A673 (cell line): ENCODE measurements at regions not wholly inside any gene's neighbourhood (a gene's known extent, or its start where the extent isn't known, plus 50 kb on each side); places are given as distances from the start of the nearest gene placed in this dataset.

Experiments
- BruUV-seq: library from RNA; stranded (reverse); fragments of 400-500 nt; replicated peaks from 2 replicates; lab custom pipeline; 2021; lab: Mats Ljungman, UMichigan
- CTCF ChIA-PET: fragments of 300-600 bp; sonication (Branson Sonifier 250); formaldehyde crosslinking; loops from one replicate; lab custom pipeline; 2022; ENCODE audit warnings: antibody characterized with exemption; lab: Charles Lee
- POLR2A ChIA-PET: fragments of 300-600 bp; sonication (Branson Sonifier 250); formaldehyde crosslinking; loops from one replicate; lab custom pipeline; 2022; ENCODE audit warnings: antibody characterized with exemption; ENCODE audit not compliant: low non-redundant PET; lab: Charles Lee
- DNase-seq: peaks from one replicate; pipeline ENCODE4 v3.0.0-alpha.2; 2015; ENCODE audit warnings: low spot score
- H3K27ac ChIP-seq: fragments of 200-600 bp; sonication (generic); 2 replicates; pipeline ENCODE4 v1.5.1; 2016; ENCODE audit warnings: mixed run types, low read depth, mild to moderate bottlenecking, mixed read lengths, antibody characterized with exemption, low read length; ENCODE audit not compliant: poor library complexity, severe bottlenecking
- H3K27me3 ChIP-seq: fragments of 200-600 bp; sonication (generic); replicated peaks from 2 replicates; pipeline ENCODE4 v1.6.1; 2017; ENCODE audit warnings: mixed run types, low read depth, mild to moderate bottlenecking, mixed read lengths, antibody characterized with exemption, low read length; ENCODE audit not compliant: insufficient read depth, poor library complexity
- H3K36me3 ChIP-seq: fragments of 200-600 bp; sonication (generic); 2 replicates; pipeline ENCODE4 v1.6.1; 2016; ENCODE audit warnings: mixed run types, mild to moderate bottlenecking, mixed read lengths, antibody characterized with exemption, low read length; ENCODE audit not compliant: insufficient read depth, poor library complexity, severe bottlenecking
- H3K4me1 ChIP-seq: fragments of 200-600 bp; sonication (generic); 2 replicates; pipeline ENCODE4 v1.6.1; 2017; ENCODE audit warnings: mixed run types, mild to moderate bottlenecking, mixed read lengths, antibody characterized with exemption, low read length; ENCODE audit not compliant: insufficient read depth, poor library complexity, severe bottlenecking
- H3K4me3 ChIP-seq: fragments of 200-600 bp; sonication (generic); 2 replicates; pipeline ENCODE4 v1.5.1; 2016; ENCODE audit warnings: low read depth, mixed run types, mild to moderate bottlenecking, mixed read lengths, low read length; ENCODE audit not compliant: poor library complexity, severe bottlenecking
- H3K9me3 ChIP-seq: fragments of 200-600 bp; sonication (generic); 2 replicates; pipeline ENCODE4 v1.6.1; 2016; ENCODE audit warnings: mixed run types, low read depth, mild to moderate bottlenecking, mixed read lengths, antibody characterized with exemption, low read length; ENCODE audit not compliant: poor library complexity, severe bottlenecking
- EZH2 ChIP-seq: fragments of 200-600 bp; sonication (generic); IDR thresholded peaks from 2 replicates; pipeline ENCODE4 v1.6.1; 2017; ENCODE audit warnings: borderline replicate concordance, low read depth, mild to moderate bottlenecking, mixed read lengths, antibody characterized with exemption, low read length; ENCODE audit not compliant: poor library complexity, severe bottlenecking
- intact Hi-C: fragments of 100-400 bp; cut with micrococcal nuclease; formaldehyde crosslinking; loops from one replicate; pipeline ENCODE4 v1.10.0; 2022; ENCODE audit not compliant: unreplicated experiment
- TF ChIP-seq, protein P1 (sequence below): fragments of 300-800, 200-600 bp; sonication (generic); conservative IDR thresholded peaks from 2 replicates; pipeline ENCODE4 v1.5.1; 2017; ENCODE audit warnings: low read depth, mild to moderate bottlenecking, antibody characterized with exemption, low read length, moderate library complexity, mixed read lengths

GRCh38 chr5:159504106-159504856 is 174.0 kb upstream of the IL12B start:
- H3K9me3 ChIP-seq, result no peaks in the 10 kb centered on the region
- no peaks in the 10 kb centered on the region for H3K4me1 ChIP-seq
- intact Hi-C loops, result no loop called here
- TF ChIP-seq, protein P1, sequence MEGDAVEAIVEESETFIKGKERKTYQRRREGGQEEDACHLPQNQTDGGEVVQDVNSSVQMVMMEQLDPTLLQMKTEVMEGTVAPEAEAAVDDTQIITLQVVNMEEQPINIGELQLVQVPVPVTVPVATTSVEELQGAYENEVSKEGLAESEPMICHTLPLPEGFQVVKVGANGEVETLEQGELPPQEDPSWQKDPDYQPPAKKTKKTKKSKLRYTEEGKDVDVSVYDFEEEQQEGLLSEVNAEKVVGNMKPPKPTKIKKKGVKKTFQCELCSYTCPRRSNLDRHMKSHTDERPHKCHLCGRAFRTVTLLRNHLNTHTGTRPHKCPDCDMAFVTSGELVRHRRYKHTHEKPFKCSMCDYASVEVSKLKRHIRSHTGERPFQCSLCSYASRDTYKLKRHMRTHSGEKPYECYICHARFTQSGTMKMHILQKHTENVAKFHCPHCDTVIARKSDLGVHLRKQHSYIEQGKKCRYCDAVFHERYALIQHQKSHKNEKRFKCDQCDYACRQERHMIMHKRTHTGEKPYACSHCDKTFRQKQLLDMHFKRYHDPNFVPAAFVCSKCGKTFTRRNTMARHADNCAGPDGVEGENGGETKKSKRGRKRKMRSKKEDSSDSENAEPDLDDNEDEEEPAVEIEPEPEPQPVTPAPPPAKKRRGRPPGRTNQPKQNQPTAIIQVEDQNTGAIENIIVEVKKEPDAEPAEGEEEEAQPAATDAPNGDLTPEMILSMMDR, result no peak
- TF ChIP-seq EZH2, result no peak
- H3K4me3 ChIP-seq, result no peak overlapping the region
- ChIA-PET POLR2A (no interaction called here), CTCF (no interaction called here)
- H3K27me3 ChIP-seq, result no peaks in the 10 kb centered on the region
- no peak for DNase-seq
- H3K36me3 ChIP-seq, result no peaks in the 10 kb centered on the region
- H3K27ac ChIP-seq, result no peak overlapping the region
- BruUV-seq, result no TSS peak

- no TSS peak for BruUV-seq
- no peak overlapping the region for H3K27ac ChIP-seq
- ChIA-PET POLR2A (no interaction called here), CTCF (no interaction called here)
- H3K36me3 ChIP-seq, result no peaks in the 10 kb centered on the region
- intact Hi-C loops, result no loop called here
- DNase-seq, result no peak
- no peaks in the 10 kb centered on the region for H3K27me3 ChIP-seq
- H3K4me1 ChIP-seq, result no peaks in the 10 kb centered on the region
- TF ChIP-seq EZH2, result no peak
- TF ChIP-seq, protein P1, result no peak
- no peaks in the 10 kb centered on the region for H3K9me3 ChIP-seq
- H3K4me3 ChIP-seq, result no peak overlapping the region
Observed at GRCh38 chr5:159504857-159505304, 174.6 kb upstream of the IL12B start.

- H3K27me3 ChIP-seq, result no peaks in the 10 kb centered on the region
- no peaks in the 10 kb centered on the region for H3K36me3 ChIP-seq
- CTCF ChIA-PET, result no interaction called here
- H3K27ac ChIP-seq, result no peak overlapping the region
- DNase-seq, result no peak
- no TSS peak for BruUV-seq
- TF ChIP-seq EZH2, result no peak
- no peaks in the 10 kb centered on the region for H3K9me3 ChIP-seq
- no peaks in the 10 kb centered on the region for H3K4me1 ChIP-seq
- POLR2A ChIA-PET, result no interaction called here
- H3K4me3 ChIP-seq, result no peak overlapping the region
- intact Hi-C loops, result no loop called here
Observed at GRCh38 chr5:159507055-159507454, 176.8 kb upstream of the IL12B start.
